Testis (tissue), 2 donors: ENCODE measurements at regions not wholly inside any gene's neighbourhood (a gene's known extent, or its start where the extent isn't known, plus 50 kb on each side); places are given as distances from the start of the nearest gene placed in this dataset.

Source experiments
- DNase-seq: peaks from one replicate; pipeline ENCODE4 v3.0.0-alpha.2; 2019
- H3K27ac ChIP-seq, 2 donors: fragments of 200-600 bp; sonication (generic); one replicate each; pipeline ENCODE4 v1.5.1; 2019
- H3K27me3 ChIP-seq: fragments of 200-600 bp; sonication (generic); one replicate; pipeline ENCODE4 v1.5.1; 2019
- H3K36me3 ChIP-seq: fragments of 200-600 bp; sonication (generic); one replicate; pipeline ENCODE4 v1.5.1; 2017; ENCODE audit warnings: low read depth; ENCODE audit errors: missing control alignments
- H3K4me1 ChIP-seq: fragments of 200-600 bp; sonication (generic); one replicate; pipeline ENCODE4 v1.5.1; 2019
- H3K4me3 ChIP-seq, 2 donors: fragments of 200-600 bp; sonication (generic); one replicate each; pipeline ENCODE4 v1.5.1; 2017 to 2019
- H3K9me3 ChIP-seq: fragments of 200-600 bp; sonication (generic); one replicate; pipeline ENCODE4 v1.5.1; 2017
- POLR2A ChIP-seq: fragments of 450-650 bp; IDR thresholded peaks from one replicate; pipeline ENCODE4 v1.6.1; 2017; ENCODE audit warnings: antibody characterized with exemption, mild to moderate bottlenecking, moderate library complexity
- WGBS, 2 donors: methylation state at CpG; one replicate each; pipeline ENCODE4 v1.1.5; 2018; 5-methylcytosine and 5-hydroxymethylcytosine counted together
- intact Hi-C: fragments of 100-400 bp; cut with DNase I; formaldehyde crosslinking; loops from one replicate; pipeline ENCODE4 v1.15.1; 2023; ENCODE audit warnings: low total_unique reads
- TF ChIP-seq, protein P1 (sequence below), 3 experiments: fragments of 450-650 bp in 2 of 3; fragments of 200-600 bp in 1 of 3; sonication (generic) in 1 of 3; IDR thresholded peaks; one replicate each; pipeline ENCODE4 v1.5.1; 2016 to 2019; ENCODE audit warnings: antibody characterized with exemption in 3 of 3, mild to moderate bottlenecking in 2 of 3, moderate library complexity in 1 of 3

DNA sequence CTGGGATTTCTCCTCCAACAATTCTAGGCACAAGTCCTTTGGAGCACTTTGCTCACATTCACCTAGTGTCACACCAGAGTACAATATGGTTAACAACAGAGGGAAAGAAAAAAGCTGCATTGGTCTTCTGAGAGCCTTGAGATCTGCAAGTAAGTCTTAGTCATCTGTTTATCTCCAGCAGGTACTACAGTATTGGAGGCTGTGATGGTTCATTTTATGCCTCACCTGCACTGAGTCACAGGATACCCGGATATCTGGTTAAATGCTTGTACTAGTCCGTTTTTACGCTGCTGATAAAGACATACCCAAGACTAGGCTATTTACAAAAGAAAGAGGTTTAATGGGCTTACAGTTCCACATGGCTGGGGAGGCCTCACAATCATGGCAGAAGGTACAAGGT, 525.0 kb downstream of the NR2F1-AS1 start:
- TF ChIP-seq, protein P1, sequence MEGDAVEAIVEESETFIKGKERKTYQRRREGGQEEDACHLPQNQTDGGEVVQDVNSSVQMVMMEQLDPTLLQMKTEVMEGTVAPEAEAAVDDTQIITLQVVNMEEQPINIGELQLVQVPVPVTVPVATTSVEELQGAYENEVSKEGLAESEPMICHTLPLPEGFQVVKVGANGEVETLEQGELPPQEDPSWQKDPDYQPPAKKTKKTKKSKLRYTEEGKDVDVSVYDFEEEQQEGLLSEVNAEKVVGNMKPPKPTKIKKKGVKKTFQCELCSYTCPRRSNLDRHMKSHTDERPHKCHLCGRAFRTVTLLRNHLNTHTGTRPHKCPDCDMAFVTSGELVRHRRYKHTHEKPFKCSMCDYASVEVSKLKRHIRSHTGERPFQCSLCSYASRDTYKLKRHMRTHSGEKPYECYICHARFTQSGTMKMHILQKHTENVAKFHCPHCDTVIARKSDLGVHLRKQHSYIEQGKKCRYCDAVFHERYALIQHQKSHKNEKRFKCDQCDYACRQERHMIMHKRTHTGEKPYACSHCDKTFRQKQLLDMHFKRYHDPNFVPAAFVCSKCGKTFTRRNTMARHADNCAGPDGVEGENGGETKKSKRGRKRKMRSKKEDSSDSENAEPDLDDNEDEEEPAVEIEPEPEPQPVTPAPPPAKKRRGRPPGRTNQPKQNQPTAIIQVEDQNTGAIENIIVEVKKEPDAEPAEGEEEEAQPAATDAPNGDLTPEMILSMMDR (IDR thresholded peaks at IDR 0.05), result no peak
- no peak for TF ChIP-seq POLR2A
- no peak overlapping the region for H3K4me3 ChIP-seq
- 94 to 96% methylated on average over 3 of the region's 3 CpGs for WGBS, 2 donors
- H3K27ac ChIP-seq, result no peak overlapping the region
- intact Hi-C loops, result no loop called here
- H3K36me3 ChIP-seq, result no peaks in the 10 kb centered on the region
- no peak for DNase-seq
- H3K27me3 ChIP-seq, result no peaks in the 10 kb centered on the region
- H3K4me1 ChIP-seq, result no peaks in the 10 kb centered on the region
- H3K9me3 ChIP-seq, result no peaks in the 10 kb centered on the region

- H3K36me3 ChIP-seq, result no peaks in the 10 kb centered on the region
- H3K4me3 ChIP-seq, result no peak overlapping the region
- intact Hi-C loops, result no loop called here
- no peak for DNase-seq
- H3K27me3 ChIP-seq, result no peaks in the 10 kb centered on the region
- H3K4me1 ChIP-seq, result no peaks in the 10 kb centered on the region
- H3K9me3 ChIP-seq, result no peaks in the 10 kb centered on the region
- WGBS, 2 donors, result 94 to 100% methylated on average over 1 of the region's 1 CpG
- TF ChIP-seq, protein P1 (IDR thresholded peaks at IDR 0.05), result no peak
- TF ChIP-seq POLR2A, result no peak
- H3K27ac ChIP-seq, result no peak overlapping the region
These were observed 525.5 kb downstream of the NR2F1-AS1 start for GRCh38 chr5:93055561-93055960.

GRCh38 chr5:93054424-93055163, 526.4 kb downstream of the NR2F1-AS1 start:
- no peaks in the 10 kb centered on the region for H3K9me3 ChIP-seq
- no peaks in the 10 kb centered on the region for H3K27me3 ChIP-seq
- WGBS, 2 donors, result 44 to 76% methylated on average over 2 of the region's 2 CpGs
- H3K27ac ChIP-seq, result no peak overlapping the region
- no peak overlapping the region for H3K4me3 ChIP-seq
- DNase-seq, result no peak
- no peaks in the 10 kb centered on the region for H3K4me1 ChIP-seq
- intact Hi-C loops, result no loop called here
- TF ChIP-seq, protein P1 (IDR thresholded peaks at IDR 0.05), result no peak
- TF ChIP-seq POLR2A, result no peak
- no peaks in the 10 kb centered on the region for H3K36me3 ChIP-seq

- TF ChIP-seq, protein P1 (IDR thresholded peaks at IDR 0.05), result no peak
- no peak for TF ChIP-seq POLR2A
- Histone ChIP-seq H3K36me3 (no peaks in the 10 kb centered on the region), H3K4me1 (no peaks in the 10 kb centered on the region), H3K4me3 (no peak overlapping the region), H3K27me3 (no peaks in the 10 kb centered on the region), H3K27ac (no peak overlapping the region), H3K9me3 (no peaks in the 10 kb centered on the region)
- intact Hi-C loops, result no loop called here
- DNase-seq, result no peak
These were observed 527.2 kb downstream of the NR2F1-AS1 start for GRCh38 chr5:93053825-93054224.

DNA sequence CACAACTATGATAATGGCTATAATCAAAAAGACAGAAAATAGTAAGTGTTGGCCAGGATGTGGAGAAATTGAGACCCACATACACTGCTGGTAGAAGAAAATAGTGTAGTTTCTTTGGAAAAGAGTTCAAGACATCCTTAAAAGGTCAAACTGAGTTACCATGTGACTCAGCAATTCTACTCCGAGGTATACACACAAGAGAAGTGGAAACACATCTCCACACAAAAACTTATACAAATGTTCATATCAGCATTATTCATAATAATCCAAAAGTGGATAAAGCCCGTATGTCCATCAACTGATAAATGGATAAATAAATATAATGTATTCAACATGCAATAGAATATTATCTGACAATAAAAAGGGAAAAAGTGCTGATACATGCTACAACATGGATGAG, 532.2 kb downstream of the NR2F1-AS1 start:
- intact Hi-C loops, result no loop called here
- no peaks in the 10 kb centered on the region for H3K27me3 ChIP-seq
- no peaks in the 10 kb centered on the region for H3K9me3 ChIP-seq
- no peaks in the 10 kb centered on the region for H3K4me1 ChIP-seq
- TF ChIP-seq, protein P1 (IDR thresholded peaks at IDR 0.05), result no peak
- DNase-seq, result no peak
- 87 to 92% methylated on average over 2 of the region's 2 CpGs for WGBS, 2 donors
- no peak overlapping the region for H3K4me3 ChIP-seq
- no peak overlapping the region for H3K27ac ChIP-seq
- H3K36me3 ChIP-seq, result no peaks in the 10 kb centered on the region
